IPS-NIHi7 (cell line): ENCODE measurements at regions not wholly inside any gene's neighbourhood (a gene's known extent, or its start where the extent isn't known, plus 50 kb on each side); places are given as distances from the start of the nearest gene placed in this dataset.
"Not testable (repeated sequence)": the region's sequence is repeated elsewhere in the genome, so short reads cannot be mapped to it uniquely, and the experiment has no call there.

Source experiments
- DNase-seq: peaks from one replicate; pipeline ENCODE4 v3.0.0; 2012; ENCODE audit warnings: mixed read lengths; ENCODE audit errors: extremely low spot score

GRCh38 chr16:35102780-35103403, 1643.5 kb downstream of the TP53TG3F start:
- DNase-seq: no peak

GRCh38 chr16:35111772-35112171, 1652.4 kb downstream of the TP53TG3F start:
- not testable (repeated sequence) for DNase-seq

DNA sequence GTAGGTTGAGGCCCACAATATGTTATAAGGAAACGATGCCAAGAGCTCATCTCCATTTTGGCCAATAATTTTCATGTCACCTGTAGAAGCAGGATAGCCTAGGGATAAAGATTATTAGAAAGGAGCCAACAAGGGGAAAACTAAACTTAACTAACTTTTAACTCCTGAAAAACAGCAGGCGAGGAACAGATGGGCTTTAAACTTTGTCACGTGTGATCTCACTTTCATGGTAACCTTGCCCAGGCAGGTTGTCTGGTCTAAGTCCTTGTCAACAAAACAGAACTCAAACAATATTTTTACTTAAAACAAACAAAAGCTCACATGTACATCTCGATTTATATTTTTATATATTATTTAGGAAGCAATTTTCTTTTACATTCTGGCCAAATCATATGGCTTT, 1672.0 kb downstream of the TP53TG3F start:
- DNase-seq: no peak

DNA sequence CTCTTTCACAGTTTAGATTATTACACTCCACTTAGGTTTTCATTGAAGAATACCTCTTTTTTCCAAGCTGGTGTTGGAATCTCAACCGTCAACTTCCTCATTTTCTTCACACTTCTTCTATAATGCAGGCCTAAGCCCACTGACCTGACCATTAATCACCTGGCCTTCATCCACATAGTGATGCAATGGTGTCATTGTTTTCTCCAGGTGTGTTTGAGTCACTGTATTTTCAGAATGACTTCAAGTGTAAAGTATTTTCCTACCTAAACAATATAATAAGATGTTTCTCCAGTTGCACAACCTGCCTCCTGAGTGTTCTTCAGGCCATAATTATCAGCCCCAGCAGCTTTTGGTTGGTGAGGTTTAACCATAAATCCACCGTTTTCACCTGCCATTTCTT, 1675.1 kb downstream of the TP53TG3F start:
- DNase-seq: no peak

DNA sequence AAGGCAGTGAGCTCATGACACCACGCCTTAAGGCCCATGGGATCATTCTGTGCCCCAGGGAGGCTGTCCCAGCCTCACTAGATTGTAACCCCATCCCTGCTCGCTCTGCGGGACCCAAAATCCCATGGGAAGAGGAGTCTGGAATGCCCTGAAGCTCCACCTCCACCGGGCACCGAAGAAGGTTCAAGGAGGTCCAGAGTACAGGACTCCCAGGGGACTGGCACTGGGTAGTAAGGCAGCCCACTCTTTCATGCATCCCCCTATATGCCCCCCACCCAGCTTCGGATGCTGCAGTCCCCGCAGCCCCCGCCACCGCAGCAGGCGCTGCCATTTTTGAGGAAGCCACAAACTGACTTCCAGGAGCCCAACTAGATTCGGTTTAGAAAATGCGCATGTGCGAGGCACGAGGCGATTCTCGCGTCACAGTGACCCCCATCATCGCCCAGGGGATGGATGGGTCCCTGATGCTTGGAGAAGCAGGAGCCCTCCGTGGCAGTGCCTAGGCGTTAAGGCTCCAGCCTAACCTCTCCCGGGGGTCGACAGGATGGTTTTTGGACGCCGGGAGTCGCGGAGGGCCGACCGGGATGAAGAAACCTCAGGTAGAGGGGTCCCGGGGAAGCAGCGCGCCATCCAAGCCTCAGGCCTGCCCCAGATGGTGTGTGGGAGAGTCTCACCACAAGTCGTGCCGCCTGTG, 1681.0 kb downstream of the TP53TG3F start:
- DNase-seq: no peak

DNA sequence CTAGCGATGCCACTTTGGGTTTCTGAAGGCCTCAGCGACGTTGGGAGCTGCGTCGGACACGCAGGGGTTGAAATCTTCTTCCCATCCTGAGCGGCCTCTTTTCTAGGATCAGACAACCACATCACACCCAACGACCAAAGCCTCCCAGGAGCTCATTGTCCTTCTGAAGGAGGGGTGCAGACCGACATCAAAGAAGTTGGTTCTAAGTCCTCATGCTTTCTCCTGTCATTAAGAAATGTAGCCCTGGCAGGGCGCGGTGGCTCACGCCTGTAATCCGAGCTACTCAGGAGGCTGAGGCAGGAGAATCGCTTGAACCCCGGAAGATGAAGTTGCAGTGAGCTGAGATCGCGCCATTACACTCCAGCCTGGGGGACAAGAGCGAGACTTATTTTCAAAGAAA, 1681.9 kb downstream of the TP53TG3F start:
- DNase-seq: no peak

DNA sequence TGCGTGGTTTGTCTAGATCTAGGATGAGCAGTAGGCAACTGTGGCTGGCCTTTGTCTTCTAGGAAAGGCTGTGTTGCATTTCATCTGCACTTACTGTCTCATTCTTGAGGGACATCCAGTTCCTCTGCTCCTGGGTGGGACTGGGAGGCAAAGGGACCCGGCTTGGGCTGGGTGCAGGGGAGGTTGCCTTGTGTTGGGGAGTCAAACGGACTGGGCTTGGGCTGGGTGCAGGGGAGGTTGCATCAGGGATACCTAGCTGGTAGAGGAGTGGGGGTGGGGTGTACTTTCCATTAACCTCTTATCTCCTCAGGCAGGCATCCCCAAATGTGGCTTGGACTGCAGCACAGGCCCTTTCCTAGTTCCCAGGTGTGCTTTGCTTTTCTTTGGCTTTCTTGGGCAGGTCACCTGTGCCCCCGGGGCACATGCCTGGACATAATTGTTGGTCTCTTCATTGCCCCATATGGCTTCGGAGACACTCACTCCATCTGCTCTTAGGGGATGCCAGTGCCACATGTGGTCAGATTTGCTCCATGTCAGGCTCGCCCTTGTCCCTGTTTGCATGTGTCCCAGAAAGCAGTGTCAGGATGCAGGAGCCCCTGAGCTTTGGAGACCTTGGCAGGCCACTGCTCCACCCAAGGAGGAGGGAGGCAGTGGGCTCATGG, 1682.9 kb downstream of the TP53TG3F start:
- no peak for DNase-seq

GRCh38 chr16:35142809-35143192, 1683.4 kb downstream of the TP53TG3F start:
- no peak for DNase-seq

DNA sequence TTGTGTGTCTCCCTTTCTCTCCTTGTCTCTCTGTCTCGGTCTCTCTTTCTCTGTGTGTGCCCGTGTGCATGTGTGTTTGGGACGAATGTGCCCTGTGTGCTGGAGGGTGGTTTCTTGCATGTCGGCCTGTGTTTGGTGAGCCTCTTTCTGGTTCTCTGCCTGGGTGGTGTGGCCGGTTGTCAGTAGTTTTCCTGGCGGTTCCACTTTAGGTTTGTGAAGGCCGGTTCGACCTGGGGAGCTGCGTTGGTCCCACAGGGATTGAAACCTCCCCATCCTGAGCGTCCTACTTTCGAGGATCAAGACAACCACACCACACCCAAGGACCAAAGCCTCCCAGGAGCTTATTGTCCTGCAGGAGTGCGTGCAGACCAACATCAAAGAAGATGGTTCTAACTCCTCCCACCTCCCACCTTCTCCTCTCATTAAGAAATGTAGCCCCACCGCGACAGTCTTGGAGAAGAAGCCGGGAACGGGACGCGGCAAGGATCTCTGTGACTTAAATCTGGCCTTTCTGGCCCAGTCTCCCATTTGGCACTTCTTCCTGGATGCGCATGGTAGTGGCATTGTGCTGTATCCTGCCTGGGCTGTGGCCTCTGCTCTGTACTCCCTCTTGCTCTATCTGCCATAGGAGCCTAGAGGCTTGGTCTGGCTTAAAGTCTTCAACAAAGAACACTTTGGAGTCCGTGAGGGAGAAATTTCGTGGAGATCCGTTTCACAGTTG, 1685.0 kb downstream of the TP53TG3F start:
- no peak for DNase-seq

DNA sequence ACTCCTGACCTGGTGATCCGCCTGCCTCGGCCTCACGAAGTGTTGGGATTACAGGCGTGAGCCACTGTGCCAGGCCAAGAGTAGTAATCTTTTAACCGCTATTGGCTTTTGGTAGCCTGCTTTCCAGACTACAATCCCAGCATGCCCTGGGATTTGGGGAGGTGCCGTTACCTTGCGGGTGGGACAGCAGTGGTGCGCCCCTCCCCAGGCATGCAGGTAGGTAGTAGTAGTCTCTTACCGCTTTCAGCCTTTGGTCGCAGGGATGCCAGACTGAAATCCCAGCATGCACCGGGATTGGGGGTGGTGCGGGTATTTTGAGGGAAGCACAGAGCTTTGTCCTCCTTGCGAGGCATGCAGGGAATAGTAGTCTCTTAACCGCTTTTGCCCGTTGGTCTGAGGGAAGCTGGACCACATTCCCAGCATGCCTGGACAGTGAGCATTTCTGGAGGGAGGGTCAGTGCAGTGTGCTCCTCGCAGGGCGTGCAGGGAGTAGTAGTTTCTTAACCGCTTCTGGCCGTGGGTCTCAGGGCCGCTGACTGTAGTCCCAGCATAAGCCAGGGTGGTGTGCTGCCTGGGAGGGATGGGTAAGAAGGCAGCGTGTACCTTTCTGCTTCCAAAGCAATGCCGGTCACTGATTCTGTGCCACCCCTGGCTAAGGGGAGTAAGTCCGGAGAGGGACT, 1686.8 kb downstream of the TP53TG3F start:
- DNase-seq: no peak

GRCh38 chr16:35146723-35147458, 1687.5 kb downstream of the TP53TG3F start:
- DNase-seq: no peak

DNA sequence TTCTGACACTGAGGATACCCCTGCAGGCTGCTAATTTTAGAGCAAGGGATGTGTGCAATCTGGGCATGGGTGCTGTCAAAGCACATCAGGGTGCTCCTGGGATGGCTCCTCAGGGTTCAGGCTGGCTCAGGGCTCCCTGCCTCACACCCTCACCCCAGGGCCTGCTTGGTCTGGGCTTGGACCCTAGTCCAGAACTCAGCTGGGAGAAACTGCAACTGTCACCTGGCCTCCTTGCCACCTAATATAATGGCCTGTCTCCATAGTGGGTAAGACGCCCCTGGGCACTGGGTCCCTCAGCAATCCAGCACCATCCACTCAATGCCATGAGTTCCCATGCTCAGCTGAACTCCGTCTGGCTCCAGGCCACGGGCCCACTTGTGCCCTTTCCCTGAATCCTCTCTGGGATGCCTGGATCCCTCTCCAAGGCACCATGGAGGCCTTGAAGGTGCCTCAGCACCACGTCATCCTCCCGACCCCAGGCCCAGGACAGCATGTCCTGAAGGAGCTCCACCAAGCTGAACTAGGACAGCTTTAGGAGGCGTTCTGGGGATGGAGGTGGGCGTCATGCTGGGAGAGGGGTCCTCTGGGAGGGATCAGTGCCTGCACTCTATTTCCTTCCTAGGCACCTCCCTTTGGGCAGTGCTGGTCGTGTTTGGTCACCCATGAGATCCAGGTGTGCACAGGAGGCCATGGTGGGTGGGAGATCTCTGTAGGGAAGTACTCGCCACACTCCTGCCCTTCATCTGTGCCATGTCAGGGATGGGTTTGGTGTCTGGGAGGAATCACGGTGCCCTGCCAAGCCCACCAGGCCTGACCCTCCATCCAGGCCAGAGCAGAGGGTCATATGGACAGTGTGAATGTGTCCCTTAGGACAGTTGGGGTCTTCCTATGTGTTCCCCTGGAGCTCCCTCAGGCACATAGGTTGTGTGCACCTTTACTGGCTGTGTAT, 1688.4 kb downstream of the TP53TG3F start:
- DNase-seq: no peak

DNA sequence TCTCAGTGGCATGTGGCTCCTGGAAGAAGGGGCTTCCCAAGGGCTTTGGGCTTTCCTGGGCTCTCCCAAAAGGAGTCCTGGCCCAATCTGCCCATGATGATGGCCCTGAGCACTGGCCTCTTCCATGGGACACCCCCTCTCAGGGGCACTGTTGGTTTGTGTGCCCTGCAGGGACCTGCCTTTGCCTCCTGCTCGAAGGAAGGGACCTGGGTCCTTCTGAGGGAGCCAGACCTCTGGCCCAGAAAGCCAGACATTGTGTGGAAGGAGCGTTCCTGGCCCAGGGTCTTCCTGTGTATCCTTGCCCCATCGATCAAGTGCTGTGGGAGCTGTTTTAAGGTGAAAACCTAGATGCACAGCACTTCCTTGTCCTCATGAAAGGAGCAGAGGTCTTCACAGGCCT, 1689.3 kb downstream of the TP53TG3F start:
- no peak for DNase-seq

DNA sequence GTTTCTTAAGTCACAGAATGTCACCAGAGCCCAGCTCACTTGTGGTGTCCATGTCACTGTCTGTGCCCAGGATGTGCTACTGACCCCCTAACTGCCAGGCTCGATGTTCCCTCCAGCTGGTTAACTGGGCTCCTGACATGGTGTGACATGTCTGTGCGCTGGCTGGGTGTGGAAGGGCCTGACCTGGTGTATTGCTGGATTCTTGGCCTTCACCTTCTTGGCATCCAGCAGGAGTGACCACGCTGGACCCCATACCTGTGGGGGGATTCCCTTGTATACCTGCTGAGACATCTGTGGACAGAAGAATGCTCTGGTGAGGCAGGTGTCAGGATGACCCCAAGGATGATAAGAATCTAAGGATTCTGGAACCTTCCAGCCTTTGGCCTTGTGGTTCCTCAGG, 1690.1 kb downstream of the TP53TG3F start:
- no peak for DNase-seq

DNA sequence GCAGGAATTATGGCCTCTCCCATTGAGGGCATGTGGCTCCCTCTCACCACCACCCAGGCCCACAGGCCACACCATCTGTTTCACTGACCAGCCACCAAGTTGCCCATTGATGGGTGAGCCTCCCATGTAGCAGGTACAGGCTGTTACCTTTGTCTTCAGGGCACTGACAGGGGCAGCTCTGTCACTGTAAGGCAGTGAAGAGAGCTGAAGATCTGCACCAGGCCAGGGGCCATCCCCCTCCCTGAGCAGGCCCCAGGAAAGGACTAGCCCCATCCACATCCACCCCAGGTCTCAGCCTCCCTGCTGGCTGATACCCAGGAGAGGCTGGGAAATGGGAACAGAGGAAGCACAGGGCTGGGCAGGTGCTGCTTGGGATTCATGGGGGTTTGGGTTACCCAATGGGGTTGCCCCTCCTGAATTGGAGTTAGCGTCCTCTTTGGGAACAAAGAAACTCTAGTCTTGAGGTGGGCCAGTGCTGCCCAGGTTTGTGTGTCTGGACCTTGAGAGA, 1691.4 kb downstream of the TP53TG3F start:
- DNase-seq: no peak

DNA sequence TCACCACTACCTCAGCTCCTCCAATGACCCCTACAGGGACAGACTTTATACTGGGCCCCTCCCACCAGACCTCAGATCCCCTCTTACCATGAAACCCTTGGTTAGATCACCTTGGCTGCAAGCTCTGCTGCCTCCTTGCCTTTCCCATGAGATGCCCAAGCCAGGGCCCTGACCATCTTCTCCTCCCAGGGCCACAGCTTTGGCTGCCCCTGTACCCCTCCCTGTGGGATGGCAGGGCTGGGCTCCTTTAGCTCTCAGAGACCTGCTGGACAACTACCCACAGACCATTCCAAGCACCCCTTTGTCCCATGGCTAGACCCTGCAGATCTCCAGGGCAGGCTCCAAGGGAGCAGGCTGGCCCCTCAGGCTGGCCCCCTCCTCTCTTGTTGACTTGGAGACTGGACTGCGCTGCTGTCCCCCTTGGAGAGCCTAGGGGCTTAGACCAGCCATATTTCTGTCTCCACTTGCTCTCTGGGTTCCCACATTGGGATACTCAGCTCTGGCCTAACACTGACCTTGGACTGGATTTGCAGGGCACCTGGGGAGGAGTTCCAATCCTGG, 1692.7 kb downstream of the TP53TG3F start:
- no peak for DNase-seq

DNA sequence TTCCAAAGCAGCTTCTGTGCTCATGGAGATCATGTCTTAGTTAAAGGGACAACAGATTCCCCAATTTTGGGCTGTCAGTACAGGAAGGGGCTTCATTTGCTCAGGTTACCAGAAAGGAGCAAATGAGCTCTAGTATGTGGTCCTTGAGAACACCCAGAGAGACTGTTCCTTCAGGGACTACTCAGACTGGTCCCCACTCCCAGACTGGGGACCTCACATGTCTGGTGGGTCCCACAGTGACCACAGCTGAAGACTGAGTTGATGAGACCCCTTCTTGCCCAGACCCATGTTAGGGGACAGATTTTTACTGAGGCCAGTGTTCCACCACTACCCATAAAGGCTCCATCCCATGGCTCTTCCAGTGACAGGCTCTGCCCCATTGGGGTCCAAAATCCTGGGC, 1695.2 kb downstream of the TP53TG3F start:
- DNase-seq: no peak

DNA sequence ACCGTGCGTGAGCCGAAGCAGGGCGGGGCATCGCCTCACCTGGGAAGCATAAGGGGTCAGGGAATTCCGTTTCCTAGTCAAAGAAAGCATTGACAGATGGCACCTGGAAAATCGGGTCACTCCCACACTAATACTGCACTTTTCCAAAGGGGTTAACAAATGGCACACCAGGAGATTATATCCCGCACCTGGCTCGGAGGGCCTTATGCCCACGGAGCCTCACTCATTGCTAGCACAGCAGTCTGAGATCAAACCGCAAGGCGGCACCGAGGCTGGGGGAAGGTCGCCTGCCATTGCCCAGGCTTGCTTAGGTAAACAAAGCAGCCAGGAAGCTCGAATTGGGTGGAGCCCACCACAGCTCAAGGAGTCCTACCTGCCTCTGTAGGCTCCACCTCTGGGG, 1698.1 kb downstream of the TP53TG3F start:
- not testable (repeated sequence) for DNase-seq

- not testable (repeated sequence) for DNase-seq
Observed at GRCh38 chr16:35169324-35169723, 1709.9 kb downstream of the TP53TG3F start.

DNA sequence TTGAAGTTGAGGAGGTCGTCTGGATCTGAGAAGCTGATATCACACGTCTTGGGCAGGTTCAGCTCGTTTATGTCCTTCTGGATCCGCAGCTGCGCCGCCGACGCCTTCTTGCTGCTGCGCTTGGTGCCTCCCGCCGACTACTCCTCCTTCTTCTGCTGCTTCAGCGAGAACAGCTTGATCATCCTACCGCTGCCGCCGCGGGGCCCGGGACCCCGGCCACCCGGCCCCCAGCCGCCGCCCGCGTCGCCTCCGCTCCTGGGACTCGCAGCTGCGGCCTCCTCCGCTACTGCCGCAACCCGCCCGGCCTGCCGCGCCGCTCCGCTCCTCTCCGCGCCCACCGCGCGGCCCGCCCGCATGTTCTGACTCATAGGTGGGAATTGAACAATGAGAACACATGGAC, 1710.6 kb downstream of the TP53TG3F start:
- DNase-seq: not testable (repeated sequence)
